NCI-H82 (cell line): ENCODE measurements at regions not wholly inside any gene's neighbourhood (a gene's known extent, or its start where the extent isn't known, plus 50 kb on each side); places are given as distances from the start of the nearest gene placed in this dataset.
A peak's percentile ranks its signal among the peaks of the same experiment; 100 is the strongest.
"Not testable (repeated sequence)": the region's sequence is repeated elsewhere in the genome, so short reads cannot be mapped to it uniquely, and the experiment has no call there.

Experiments used
- DNase-seq: peaks from one replicate; lab custom pipeline; 2025; lab: John Stamatoyannopoulos, UW

GRCh38 chr16:59540621-59541020 is 806.5 kb upstream of the GOT2 start:
- DNase-seq = no peak

DNA sequence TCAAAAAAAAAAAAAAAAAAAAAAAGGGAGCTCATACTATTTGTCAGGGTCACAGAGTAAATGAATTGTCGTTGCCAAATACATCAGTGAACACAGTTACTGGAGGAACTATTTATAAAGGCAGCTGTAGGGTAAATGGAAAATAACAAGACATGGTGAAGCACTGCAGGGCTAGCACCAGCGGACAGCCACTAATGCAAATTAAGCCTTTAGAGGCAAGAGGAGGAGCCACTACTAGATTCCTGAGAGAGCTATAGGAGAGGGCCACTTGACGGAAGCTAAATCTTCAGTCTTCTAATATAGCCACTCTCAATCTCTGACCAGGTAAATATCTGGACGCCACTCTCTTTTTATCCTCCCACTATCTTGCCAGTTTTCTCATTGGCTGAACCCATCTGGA is 801.2 kb upstream of the GOT2 start:
- DNase-seq = no peak

DNA sequence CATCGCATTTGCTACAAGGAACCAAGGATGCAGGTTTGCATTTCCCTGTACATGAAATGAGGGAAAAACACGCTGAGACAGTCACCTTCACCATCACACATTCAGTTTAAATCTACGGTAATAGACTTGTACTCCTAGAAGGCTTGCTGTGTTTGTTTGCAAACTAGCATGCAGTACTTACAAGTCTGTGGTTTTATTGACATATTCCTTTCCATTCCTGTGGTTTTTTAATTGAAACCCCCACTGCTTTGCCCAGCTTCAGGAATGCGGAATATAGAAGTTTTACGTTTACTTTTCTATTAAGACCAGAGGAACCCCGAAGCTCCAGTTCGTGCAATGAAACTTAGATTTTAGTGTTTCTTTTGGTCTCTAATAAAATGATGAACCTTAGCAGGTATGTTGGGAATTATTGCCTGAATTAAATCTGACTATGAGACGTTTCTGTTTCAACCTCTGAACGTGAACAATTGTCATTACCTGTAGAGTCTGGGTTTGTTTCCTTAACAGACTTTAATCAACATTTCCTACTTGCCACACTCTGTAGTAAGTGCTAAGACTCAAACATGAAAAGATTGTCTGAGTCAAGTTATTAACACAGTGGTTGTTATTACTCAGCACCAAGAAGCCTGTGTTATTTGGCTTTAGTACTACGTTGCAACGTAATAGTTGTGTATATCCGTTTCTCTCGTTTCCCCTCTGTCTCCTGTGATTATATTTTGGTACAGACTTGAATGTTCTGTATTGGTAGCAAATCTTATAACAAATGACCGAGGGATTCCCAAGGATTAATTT is 793.3 kb upstream of the GOT2 start:
- DNase-seq = no peak

DNA sequence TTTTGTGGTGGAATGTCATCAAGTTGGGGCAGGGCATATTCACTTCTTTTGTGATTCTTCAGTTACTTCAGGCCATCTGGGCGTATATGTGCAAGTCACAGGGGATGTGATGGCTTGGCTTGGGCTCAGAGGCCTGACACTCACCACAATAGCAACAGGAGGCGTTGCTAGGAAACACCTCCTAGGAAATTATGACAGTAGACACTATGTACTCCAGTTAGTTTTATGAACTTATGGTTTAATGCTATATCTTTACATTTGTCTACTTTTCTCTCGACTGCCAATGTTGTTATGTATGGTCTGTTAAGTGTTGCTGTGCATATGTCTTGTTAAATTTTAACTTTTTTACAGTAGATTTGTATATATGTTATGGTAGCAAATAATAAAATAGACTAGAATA is 788.7 kb upstream of the GOT2 start:
- no peak for DNase-seq

DNA sequence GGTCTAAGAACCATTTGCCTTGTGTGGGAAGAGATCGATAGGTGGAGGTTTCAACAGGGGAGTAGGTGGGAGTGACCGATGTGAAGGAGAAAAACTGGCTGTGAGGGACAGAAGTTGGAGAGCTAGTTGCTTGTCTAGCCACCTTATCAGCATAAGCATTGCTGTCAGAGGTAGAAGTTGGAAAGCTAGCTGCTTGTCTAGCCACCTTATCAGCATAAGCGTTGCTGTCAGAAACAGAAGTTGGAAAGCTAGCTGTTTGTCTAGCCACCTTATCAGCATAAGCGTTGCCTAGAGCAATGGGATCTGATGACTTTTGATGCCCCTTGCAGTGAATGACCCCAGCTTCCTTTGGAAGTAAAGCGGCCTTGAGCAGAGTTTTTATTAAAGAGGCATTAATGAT is 784.6 kb upstream of the GOT2 start:
- not testable (repeated sequence) for DNase-seq

- DNase-seq = no peak
These were observed 780.5 kb upstream of the GOT2 start for GRCh38 chr16:59514651-59515050.

DNA sequence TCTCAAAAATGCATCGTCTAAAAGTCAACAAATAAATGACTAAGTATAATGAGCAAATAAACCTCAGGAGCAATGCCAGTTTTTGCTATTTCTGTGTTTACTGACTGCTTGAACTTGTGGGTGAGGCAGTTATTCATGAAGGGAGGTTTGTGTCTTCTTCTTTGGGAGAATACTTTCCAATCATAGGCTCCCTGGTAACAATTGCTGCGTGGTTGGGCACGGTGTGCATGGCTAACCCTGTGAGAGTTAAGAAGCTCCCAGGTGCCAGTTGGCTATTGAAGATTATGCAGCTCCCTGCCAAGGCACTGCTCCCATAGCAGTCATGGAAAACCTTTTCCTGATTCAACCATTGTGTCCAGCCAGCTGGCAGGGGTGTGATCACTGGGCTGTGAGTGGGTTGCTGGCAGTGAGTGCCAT is 775.9 kb upstream of the GOT2 start:
- no peak for DNase-seq

DNA sequence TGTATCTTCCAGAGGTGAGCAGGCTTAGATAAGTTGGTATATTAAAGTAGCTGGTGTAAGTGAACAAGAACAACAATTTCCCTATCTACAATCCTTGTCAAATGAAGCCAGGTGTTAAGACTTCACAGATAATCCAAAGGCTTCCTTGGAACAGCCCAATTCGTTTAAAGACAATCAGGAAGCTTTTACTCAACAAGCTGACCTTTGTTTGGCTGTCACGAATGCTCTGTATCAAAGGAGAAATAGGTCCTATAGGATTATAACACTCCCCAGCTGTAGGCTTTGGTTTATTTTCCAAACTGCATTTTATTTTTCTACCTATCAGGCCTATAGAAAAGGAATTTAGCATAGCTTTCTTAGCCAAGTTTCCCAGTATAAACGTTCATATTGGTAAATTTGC is 766.5 kb upstream of the GOT2 start:
- DNase-seq = peak; percentile 80

- DNase-seq = no peak
These were observed 753.0 kb upstream of the GOT2 start for GRCh38 chr16:59487067-59487466.

GRCh38 chr16:59484833-59485516 is 750.9 kb upstream of the GOT2 start:
- DNase-seq = peak; percentile 21

DNA sequence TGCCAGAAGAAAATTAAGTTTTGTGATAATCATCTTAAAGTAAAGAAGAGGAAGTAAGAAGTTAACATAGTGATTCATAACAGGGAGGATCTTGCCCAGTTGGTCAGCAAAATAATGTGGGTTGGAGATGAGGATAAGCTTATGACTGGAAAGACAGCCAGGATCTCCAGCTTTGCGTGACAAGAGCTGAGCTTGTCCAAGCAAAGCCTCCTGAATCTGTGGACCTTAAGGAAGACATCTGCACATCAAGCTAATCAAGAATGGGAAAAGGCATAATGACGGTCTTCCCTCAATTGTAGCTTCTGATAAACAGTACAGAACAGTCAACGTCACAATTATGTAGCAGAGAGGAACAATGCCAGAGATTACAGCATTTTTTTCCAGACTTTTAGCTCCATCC is 744.7 kb upstream of the GOT2 start:
- DNase-seq = no peak

GRCh38 chr16:59470556-59470955 is 736.4 kb upstream of the GOT2 start:
- DNase-seq = no peak

GRCh38 chr16:59469266-59469665 is 735.1 kb upstream of the GOT2 start:
- DNase-seq = no peak

DNA sequence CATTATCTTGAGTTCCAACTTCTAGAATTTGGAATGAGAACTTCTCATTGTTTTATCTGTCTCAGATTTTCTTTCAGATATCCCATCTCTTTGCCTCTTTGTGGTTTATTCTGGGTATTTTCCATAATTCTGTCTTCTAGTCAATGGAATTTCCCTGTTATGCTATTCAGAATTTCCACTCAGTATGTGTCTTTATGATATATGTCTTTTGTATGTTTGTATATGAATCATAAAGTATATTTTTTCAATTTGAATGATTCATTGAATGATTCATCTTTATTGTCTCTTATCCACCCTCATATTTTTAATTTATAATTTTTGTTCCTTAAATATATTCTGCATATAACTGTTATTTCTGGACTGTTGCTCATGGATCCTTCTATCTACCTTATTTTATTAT is 729.7 kb upstream of the GOT2 start:
- DNase-seq = no peak

DNA sequence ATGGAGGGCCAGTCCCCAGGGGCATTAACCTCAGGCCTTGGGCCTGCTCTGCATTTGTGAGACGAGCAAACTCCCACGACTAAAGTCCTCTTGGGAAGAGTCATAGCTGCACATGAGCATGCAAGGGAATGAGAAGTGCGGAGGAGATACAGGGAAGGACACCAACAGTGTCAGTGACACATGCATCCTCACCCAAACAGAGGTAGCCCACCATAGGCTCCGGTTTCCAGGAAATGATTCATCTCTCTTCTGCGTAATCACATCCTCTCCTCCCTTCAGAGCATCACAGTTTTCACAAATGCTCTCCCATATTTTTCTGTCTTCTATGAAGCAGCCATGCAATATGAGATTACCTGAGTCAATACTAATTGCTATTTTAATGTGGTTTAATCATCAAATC is 725.7 kb upstream of the GOT2 start:
- DNase-seq = no peak

GRCh38 chr16:59455497-59455896 is 721.4 kb upstream of the GOT2 start:
- DNase-seq = no peak

GRCh38 chr16:59450513-59450912 is 716.4 kb upstream of the GOT2 start:
- DNase-seq = not testable (repeated sequence)

DNA sequence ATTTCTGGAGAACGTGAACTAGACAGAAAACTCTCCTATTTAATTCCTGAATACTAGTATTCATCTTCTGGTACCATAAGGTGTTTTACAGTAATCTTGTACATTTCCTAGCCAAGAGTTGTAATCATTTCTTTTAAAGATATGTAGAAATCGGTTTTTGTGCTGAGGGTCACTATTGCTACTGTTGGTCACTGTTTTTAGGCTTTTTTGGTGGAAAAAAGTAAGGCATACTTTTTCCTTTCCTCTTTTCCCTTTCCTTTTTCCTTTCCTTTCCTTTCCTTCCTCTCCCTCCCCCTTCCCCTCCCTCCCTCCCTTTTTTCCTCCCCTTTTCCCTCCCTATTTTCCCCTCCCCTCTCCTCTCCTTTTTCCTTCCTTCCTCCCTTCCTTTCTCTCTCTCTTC is 706.4 kb upstream of the GOT2 start:
- DNase-seq = no peak

DNA sequence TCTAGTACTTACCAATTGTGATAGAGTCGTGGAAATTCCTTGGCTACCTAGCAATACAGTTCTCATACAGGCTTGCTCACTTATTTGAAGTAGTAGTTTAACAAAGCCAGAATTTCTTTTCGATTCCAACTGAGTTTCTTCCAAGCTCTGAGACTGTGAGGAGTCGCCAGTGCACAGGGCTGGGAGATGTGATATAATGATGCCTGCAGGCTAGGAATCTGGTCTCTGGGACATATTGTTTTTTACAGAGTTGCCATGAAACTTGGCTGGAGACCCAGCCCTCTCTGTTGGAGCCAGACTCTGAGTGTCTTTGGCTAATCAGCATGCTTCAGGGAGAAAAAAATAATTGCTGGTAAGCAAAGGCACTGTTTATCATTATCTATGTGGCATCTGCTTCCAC is 698.8 kb upstream of the GOT2 start:
- DNase-seq = no peak

DNA sequence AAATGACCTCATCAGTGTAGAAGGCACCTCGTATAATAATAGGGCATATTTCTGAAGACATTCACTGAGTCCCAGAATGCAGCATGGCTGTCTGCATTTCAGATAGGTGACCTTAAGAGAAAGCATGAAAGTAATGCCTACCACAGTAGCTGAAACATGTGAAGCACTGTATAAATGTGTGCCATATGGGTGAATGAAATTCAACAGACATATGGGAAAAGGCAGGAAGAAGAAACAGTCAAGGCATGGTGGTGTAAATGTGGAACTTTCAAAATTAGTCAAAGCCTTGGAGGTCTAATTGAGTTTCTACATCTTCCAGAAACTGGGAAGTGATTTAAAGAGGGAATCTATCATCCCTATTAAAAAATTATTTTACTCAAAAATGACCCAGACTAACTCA is 698.2 kb upstream of the GOT2 start:
- DNase-seq = no peak

DNA sequence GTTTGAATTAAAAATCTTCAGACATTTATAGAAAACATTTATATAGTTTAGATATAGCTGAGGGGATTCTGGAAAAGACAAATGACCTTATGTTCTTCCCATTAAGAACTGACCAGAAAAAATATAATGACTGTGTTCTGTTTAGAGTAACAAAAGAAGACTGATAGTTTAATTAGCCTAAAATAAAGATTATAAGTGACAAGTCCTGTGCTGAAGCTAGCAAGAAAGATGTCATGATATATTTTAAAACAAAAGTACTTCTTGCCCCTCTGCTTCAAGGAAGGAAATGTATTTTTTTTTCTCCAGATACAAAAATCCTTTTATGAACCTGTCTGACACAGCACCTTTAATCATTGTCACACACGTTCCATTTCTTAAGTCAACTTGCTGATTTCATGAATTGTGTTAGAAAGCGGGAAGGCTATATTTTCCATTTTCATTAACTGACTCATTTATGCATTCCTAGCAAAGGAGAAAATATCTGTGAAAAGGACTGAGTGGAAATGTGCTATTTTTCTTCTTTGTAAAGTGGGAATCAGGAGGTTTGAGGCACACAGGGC is 690.7 kb upstream of the GOT2 start:
- no peak for DNase-seq

DNA sequence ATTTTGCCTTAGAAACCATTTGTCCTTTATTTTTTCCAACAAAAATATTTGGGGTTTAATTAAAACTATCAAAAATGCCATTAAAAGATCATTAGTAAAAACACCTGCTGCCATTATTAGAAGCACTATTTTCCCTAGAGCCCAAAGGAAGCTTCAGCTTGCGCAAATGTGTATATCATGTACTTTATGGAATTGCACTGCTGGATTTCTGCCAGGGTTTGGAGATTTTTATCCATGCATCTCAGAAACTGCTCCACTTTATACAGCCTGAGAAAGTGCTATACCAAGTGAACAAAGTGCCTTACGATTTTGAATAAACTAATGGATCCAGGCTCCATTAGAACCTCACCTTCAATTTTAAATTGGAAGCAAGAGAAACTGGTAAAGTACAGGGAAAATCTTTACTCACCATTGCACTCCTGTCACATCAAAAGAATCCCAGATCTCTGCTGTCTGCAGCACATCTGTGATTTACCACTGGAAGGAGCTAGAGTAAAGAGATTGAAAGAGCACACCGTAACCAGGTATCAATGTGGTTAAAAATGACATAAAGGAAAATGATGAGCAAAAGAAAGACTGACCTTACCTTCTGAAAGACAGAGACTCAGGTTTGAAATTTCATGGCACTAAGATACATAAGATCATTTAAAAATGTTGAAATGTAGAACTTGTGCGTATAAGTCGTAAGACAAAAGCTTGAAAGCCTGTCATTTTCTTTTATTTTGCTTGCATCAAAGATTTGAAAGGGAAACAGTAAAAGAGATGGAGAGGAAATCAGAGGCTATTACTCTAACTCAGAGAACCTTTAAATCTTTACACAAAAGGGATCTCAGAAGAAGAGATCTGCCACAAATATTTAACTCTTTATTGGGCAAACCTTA is 678.1 kb upstream of the GOT2 start:
- DNase-seq = peak; percentile 39
